Superior temporal gyrus (tissue), 1 donor: ENCODE measurements at regions not wholly inside any gene's neighbourhood (a gene's known extent, or its start where the extent isn't known, plus 50 kb on each side); places are given as distances from the start of the nearest gene placed in this dataset.
A peak's percentile ranks its signal among the peaks of the same experiment; 100 is the strongest.
"Not testable (repeated sequence)": the region's sequence is repeated elsewhere in the genome, so short reads cannot be mapped to it uniquely, and the experiment has no call there.

Experiments
- DNase-seq: peaks from one replicate; pipeline ENCODE4 v3.0.0-alpha.2; 2016; ENCODE audit errors: extremely low spot score

DNA sequence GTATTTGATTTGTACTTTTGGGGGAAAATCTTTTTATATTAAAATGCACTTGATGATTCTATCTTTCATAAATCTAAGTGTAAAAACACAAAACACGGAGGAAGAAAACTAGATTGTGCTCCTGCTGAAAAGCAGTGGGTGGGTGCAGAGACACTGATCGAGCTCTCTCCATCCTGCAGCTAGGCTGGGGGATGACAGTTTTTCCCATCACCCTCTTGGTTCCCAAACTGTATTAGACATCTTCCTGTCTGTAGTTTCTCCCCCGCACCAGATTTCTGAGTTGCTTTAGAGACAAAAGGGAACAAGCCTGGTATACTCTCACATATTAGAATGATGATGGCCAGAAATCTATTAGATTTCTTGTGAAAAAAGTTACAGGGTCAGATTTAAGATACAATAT lies 99.6 kb downstream of the FAM114A2 start:
- no peak for DNase-seq

DNA sequence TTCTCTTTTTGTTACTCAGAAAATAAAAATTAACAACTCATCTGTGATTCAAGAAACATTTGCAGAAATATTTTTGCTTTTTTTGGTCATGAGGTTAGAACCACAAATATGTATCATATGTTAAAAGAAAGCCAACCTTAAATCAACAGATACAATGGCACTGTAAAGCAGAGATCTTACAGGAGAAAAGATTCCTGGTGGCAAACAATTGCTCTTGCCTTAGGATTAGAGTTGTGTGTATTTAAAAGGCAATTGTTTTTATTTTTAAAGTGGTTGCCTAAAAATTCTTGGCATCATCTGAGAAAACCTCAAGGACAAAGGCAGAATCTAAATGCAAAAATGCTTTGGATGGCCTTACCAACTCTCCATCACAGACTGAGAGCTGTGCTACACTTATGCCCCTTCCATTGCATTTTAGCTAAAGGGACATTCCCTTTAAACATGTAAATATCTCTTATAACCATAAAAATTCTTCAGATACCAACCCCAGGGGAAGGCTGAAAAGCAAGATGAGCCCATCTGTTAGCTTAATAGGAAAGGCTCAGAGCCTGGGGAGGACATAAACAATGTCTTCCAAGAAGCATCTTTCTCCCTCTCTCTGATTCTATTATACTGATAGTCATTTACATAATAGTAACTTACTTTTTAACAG lies 100.4 kb downstream of the FAM114A2 start:
- DNase-seq: no peak

DNA sequence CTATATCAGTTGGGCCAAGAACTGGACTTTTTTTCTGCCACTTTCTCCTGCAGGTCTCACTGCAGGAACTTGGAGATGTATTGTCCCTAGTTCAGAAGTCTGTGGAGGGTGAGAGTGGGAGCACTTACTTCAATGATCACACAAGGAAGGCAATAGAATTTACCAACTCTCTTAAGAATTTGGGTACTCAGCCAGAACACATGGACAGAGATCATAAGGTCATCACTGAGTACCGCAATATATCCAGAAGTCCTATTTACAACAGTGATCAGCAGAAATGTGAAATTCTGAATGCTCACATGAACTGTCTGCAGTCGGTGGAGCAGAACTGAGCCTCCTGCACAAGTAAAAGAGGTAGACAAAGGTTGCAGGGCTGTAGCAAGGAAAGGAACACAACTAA lies 101.0 kb downstream of the FAM114A2 start:
- DNase-seq: no peak

DNA sequence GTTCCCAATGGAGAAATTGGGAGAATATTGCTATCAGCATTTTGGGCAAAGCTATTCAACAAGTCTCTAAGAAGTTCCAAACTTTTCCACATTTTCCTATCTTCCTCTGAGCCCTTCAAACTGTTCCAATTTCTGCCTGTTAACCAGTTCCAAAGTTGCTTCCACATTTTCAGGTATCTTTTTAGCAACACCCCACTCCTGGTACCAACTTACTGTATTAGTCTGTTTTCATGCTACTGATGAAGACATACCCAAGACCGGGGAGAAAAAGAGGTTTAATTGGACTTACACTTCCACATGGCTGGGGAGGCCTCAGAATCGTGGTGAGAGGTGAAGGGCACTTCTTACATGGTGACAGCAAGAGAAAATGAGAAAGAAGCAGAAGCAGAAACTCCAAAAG lies 103.6 kb downstream of the FAM114A2 start:
- DNase-seq: not testable (repeated sequence)

DNA sequence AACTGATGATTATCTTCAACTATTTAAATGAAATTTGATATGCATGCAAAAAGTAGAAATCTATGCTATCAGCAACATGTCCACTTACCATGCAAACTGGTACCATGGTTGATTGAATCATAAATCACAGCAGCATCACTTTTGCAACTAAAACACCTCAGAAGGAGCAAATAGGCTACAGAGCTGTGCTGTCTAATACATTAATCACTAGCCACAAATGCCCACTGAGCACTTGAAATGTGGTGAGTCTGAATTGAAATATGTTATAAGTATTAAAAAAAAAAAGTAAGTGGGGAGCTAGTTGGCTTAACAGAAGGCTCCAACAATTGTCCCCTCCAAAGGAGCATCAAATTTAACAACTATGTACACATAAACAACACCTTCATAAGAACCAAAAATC lies 112.5 kb downstream of the FAM114A2 start:
- no peak for DNase-seq

DNA sequence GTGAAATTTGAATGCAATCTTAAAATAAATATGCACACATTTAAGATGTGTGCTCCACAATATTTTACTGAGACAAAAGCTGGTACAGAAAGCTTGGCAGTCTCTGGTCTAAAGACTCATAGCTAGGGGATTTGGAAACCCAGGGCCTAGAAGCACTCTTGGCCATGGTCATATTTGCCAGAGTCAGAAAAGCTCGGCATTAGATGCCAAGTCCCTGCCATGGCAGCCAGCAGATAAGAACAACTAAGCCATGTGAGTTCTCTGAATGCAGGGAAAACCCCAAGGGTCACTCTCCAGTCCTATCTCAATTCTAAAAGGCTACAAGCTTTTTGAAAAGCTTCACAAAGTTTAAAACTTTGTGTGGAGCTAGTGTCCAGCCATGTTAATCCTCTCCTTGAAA lies 119.5 kb downstream of the FAM114A2 start:
- DNase-seq: no peak

DNA sequence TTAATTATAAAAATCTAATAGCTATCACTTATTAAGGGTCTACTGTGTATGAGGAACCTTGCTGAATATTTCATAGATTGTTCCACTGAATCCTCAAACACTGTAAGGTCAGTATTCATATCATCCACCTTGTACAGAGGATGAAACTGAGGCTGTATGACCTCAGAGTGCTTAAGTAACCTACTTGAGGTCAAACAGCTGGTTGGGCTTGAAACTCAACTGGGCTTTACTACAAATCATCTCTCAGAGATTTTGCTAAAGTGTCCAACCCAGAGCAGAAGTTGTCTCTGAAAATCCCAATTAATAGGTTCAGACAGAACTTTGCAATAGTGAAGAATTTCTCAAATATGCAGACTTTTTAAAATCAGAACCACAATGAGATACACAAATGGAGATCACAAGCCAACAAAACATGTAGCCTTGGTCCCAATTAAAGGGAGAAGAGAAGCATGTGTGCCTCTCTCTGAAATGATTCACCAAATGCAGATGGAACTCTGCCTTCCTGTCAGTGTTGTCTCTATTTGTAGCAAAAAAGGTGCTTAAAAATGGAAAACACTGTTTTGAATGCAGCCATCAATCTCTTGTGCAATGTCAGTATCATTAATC lies 131.4 kb downstream of the FAM114A2 start:
- DNase-seq: no peak

DNA sequence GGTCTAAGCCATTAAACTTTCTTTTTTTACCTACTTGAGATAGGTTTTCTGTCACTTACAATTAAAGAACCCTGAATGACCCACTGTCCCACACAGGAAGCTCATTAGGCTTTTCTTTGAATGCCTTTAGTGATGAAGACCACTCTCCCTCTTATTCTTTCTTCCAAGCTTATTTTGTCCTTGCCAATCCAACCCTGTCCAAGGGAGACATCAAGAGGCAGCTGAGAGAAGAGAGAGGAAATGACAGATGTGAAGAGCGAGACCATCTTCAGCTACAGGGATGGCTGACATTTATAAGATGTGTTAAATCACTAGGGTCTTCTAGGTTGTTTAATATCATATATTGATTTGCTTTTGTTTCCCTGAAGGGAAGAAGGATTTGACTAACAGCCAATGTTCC lies 133.5 kb downstream of the FAM114A2 start:
- no peak for DNase-seq

DNA sequence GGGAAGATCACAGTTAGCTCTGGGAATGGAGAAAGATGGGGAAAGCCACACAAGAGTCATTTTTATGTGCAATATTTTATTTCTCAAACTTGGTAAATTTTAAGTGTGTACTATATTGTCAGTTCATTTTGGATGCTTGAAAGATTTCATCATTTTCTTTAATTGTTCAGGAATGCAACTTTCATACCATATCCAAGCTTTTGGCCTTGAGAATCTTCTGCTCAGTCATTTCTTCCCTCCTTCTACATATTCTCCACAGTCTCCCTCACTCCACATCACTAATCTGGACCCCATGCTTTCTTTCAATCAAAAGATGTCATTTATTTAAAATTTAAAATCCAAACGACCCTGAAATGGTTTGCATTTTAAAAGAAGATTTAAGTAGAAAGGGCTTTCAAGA lies 135.4 kb downstream of the FAM114A2 start:
- no peak for DNase-seq

DNA sequence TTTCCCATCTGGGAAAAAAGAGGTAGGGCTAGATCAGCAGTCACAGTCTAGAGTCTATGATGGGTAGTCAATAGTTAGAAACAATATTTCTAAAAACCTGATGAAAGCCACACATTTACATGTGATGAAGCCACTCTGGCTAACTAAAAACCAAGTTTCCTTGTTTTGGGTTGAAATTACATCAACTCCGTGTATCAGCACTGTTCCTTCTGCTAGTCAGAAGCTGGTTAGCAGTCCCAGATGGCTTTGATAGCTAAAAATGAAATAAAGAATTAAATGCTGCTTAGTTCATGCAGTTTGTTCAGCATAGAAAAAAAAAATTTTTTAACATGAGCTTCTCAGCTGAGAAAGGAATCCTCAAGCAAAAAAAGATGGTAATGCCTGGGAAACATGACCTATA lies 136.7 kb downstream of the FAM114A2 start:
- DNase-seq: no peak

DNA sequence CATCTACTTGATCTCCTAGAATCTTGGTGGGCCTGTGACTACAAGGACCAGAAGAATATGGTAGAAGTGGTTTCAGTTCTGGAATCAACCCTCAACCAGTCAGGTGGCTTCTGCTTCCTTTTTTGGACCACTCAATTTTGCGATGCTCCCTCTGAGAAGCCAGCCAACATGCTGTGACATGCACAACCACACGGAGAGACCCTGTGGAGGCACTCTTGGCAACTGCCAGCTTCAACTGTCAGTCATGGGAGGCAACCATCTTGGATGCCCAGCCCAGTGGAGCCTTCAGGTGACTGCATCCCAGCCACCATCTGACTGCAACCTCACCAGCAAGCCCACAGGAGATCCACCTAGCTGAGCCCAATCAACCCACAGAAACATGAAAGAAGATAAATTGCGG lies 137.3 kb downstream of the FAM114A2 start:
- DNase-seq: no peak

DNA sequence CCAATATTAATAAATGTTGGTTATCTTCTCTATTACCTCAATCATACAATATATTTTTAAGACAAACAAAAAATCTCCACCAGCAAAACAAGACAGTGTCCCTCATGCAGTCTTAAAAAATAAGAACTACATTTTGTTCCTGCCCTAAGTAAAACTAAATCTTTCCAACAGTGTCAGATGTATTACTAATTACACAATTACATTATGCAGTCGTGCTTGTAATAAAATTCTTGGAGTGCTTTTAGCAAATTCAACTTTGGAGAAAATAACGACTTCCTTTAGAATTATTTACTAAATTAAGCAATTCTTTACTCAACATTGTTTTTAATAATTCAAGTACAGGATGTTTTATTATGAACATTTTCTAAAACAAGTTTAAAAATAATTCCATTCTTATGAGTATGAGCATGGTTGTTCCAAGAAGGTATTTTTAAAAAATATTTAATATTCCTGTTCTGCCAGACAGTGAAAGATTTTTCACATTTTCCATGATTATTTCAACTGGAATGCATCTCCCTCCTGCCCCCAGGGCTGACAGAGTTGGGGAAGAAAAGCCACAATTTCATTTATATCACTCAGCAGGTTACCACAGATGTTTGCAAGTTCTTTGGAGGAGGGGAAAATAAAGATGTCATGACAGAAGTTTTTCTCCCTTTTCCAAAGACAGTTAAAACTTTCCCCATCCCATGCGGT lies 137.9 kb downstream of the FAM114A2 start:
- DNase-seq: no peak

DNA sequence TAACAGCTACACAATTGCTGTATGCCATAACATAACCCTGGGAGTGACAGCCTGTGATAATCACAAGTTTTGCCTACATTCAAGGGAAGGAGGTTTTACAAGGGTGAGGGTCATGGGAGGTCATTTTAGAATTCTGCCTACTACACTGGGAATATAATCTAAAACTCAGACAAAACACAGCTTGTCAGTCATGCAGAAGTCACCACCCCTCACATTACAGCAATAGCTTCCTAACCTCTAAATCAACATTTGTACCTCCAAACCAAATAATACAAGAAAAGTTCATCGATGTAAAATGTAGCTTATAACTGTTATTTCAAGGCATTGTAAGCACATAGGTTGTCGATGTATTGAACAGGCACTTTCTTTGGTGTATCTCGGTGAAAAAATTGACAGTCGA lies 139.0 kb downstream of the FAM114A2 start:
- no peak for DNase-seq

DNA sequence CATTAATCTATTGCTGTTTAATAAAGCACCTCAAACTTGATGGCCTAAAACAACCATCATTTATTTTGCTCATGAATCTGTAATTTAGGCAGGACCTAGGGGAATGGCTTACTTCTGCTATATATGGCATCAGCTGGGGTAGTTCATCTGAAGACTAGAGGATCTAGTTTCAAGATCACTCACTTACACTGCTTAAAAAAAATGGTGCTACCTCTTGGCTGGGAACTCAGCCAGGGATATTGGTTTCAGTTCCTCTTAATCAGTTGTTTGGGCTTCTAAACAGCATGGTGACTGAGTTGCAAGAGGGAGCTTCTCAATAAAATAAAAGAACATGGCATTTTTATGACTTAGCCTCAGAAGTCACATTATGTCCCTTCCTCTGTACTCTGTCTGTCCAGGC lies 142.0 kb downstream of the FAM114A2 start:
- peak; percentile 28 for DNase-seq

DNA sequence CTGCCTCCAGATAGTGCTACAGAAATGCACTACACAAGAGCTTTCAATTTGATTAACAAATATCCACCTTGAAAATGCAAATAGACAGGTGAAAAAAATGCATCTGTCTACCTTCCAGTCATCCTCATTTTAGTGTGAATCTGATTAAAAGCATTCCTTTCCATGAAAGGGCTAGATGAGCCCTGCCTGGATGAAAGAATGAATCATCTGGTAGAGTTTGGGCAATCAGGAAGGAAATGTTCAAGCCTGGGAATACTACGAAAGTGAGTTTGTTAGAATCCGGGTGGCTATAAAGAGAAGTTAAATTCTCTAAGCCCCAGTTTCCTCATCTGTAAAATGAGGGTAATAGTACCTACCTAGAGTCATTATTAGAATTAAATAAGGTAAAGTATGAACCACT lies 142.6 kb downstream of the FAM114A2 start:
- no peak for DNase-seq

DNA sequence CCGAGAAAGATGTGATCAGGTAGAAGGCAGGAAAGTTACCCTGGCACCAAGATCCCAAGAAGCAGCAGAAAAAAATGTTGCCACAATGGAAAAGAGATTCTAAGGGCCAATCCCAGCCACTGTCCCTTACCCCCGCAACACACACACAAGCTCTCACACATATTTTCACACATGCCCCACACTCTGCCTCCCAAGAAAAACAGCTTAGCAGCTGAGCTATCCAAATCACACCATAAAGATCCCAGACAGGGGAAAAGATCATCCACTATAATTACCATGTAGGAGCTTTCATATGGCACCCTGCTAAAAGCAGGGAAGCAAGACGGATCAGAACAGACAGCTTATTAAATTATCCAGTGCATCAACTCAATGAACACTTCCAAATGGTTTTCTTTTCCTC lies 143.4 kb downstream of the FAM114A2 start:
- no peak for DNase-seq

DNA sequence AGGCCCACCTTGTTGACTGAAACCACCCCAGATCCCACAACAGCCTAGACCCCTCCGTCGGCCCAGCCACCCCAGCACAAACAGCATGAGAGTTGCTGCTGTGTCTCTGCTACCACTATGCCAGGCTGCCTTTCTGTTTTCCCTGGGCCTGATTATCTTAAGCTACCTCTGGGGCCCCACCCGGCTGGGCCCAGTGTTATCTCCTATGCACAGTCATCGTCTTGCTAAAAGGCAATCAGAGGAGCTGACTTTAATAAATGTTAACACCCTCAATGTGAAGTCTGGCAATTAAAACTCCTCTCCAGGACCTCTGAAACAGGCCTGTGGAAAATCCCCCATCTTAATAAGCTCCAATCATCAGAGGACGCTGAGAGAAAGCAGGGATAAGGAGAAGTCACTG lies 144.9 kb downstream of the FAM114A2 start:
- DNase-seq: no peak

DNA sequence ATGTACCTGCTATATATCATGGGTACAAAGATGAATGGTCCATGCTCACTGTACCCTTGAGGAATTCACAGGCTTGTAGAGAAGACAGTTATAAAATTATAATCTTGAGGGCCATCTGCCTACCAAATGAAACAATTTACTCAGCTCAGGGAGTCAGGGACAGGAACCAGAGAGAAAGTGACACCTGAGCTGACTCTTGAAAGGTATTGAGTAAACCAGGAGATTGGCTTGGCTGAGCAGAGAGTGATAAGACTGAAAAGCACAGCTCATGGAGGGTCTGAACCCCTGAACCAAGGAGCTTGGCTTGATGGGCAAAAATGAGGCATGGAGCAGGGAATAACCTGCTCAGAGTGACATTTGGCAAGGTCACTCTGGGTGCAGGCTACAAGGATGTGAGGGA lies 147.3 kb downstream of the FAM114A2 start:
- no peak for DNase-seq

DNA sequence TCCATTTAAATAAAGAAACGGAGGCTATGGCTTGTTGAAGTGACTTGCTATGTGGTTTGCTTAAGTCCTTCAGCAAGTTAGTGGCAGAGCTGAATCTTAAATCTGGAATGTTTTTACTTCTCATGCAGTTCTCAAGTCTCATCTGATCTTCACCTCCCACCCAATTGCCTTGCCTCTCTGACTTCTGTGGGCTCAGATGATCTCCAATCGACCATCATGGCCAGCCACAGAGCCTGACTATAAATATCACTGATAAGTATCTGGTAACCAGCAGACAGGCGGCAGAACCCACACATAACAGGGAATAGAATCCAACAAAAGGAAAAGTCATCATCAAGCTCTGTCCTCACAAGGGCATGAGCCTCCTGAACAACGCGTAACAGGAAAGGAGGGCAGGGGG lies 149.9 kb downstream of the FAM114A2 start:
- DNase-seq: no peak

DNA sequence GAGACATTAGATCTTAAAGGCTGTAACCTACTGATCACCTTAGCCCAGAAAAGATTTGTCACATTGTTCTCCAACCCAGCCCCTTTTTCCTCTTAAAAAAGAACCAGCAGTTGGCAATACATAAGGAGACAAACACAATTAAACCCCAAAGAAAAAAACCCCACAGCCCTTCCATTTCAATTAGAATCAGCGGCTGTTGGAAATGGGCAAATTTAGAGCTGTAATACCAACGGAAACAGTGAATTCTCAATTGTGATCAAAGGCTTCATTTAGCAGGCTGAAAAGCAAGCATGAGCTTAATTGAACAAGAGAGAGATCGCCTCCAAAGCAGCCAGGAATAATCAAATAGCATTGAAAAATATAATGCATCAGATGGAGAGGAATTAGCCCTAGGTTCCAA lies 153.6 kb downstream of the FAM114A2 start:
- no peak for DNase-seq

DNA sequence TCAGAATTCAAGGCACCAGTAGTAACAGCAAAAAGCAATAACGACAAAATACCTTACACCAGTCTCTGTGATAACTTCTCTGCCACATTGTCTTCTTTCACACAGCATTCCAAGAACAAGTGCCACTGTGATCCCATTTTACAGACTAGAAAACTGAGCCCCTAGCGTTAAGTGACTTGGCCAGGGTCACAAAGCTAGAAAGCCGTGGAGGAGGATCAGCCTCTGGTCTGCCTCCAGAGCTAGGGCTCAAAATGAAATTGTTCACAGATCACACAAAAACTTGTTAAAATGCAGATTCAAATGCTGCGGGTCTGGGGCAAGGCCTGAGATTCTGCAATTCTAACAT lies 154.1 kb downstream of the FAM114A2 start:
- DNase-seq: no peak

DNA sequence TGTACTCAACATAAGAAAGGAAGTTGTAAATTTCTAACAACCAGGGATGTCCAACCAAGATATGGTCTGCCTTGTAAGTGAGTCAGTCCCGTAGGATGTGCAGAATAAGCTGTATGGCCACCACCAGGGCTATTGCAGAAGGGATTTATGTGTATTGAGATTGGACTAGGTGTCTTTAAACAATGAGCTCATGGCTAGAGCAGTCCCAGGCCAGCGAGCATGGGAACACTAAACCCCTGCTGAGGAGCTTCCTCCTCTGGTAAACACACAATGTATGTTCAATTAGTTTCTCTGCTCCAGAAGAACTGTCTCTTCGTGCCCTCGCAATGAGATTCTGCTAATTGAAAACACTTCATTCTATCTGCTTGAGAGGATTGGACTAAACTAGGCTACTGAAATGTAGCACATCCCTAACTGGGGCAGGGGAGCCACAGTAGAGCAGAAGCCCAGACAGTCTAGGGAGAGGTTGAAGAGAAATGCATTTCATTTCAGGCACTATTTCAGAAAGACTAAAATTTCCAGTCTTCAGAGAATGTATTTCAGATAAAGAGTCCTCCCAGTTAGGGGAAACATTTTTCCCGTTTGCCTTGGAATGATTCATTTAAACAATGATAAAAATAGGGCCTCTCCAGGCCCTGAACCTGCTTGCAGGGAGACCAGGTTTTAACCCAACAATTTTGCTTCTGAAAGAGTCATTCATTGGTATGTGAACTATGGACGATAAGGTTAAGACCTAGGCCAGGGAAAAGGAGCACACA lies 154.7 kb downstream of the FAM114A2 start:
- DNase-seq: no peak

DNA sequence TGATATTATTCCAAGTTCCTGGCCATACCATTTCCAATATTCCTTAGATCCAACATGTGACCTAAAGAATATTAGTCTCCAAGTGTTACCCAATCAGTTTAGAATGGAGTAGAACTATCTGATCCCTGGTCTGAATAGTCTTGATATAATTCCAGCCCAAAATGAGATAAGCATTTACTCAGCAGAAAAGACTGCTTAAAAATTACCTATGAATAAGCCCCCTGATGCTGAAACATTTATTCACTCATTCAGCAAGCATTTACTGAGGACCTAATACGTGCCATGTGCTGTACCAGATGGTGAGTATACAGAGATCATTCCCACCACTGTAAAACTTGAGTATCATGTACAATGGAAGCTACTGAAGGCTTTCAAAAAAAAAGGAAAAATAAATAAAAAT lies 157.0 kb downstream of the FAM114A2 start:
- no peak for DNase-seq
